ENCODE measurements at regions not wholly inside any gene's neighbourhood (a gene's known extent, or its start where the extent isn't known, plus 50 kb on each side); places are given as distances from the start of the nearest gene placed in this dataset.

- DNase-seq, result no peak
These were observed 767.3 kb downstream of the TFAP2A start for GRCh38 chr6:9647599-9647998.

GRCh38 chr6:9647071-9647445 lies 767.8 kb downstream of the TFAP2A start:
- no peak for DNase-seq

GRCh38 chr6:9646342-9647070 lies 768.4 kb downstream of the TFAP2A start:
- DNase-seq, result no peak

DNA sequence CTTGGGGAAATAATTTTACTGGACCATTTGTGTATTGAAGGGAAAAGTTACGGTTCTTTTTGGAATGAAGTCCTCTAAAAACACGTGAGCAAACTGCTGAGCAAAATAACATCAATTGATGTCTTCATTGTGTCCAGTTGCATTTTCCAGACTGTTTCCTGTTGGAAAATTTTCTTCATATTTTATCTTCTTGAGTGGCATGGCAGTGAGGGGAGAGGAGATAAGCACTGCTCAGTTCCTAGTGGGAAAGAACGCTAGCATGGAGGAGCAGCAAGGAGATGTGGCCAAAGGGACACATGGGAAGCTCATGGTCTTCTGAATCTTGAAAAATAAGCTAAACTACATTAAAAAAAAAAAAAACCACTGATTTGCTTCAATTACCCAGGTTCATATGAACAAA lies 776.0 kb downstream of the TFAP2A start:
- DNase-seq, result no peak

- no peak for DNase-seq
These were observed 780.1 kb downstream of the TFAP2A start for GRCh38 chr6:9634776-9635175.

DNA sequence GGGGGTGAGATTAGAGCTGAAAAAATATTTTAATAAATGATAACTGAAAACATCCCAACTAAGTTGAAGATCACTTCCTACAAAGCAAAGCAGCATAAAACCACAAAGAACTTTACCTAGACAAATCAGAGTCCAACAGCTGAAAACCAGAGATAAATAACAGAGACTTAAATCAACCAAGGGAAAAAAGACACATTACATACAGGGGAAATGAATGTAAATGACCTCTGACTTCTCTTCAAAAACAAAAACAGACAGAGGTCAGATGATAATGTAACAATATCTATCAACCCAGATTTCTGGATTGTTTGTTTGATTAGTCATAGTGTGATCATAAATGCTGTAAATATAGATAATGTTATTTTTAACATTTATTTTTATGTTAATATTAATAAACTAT lies 782.8 kb downstream of the TFAP2A start:
- no peak for DNase-seq

DNA sequence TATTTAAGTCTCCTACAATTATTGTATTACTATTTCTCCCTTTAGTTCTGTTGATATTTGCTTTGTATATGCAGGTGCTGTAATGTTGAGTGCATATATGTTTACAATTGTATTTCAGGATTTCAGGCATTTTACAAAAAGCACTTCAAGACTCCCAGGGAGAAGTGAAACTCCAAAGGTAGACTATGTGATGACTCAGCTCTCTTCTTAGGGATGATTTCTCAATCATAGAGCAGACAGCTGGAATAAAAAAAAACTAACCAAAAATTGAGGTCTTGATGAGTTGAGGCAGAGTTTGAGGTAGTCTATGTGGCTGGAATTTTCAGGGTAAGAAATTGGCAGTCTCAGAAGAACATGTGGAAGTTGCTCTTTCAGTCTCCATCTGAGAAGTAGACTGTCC lies 786.1 kb downstream of the TFAP2A start:
- no peak for DNase-seq

- no peak for DNase-seq
These were observed 787.0 kb downstream of the TFAP2A start for GRCh38 chr6:9627916-9628315.

- no peak for DNase-seq
These were observed 790.9 kb downstream of the TFAP2A start for GRCh38 chr6:9623985-9624384.

GRCh38 chr6:9623228-9623832 lies 791.5 kb downstream of the TFAP2A start:
- no peak for DNase-seq

- no peak for DNase-seq
These were observed 793.6 kb downstream of the TFAP2A start for GRCh38 chr6:9621276-9621675.

GRCh38 chr6:9620687-9621086 lies 794.2 kb downstream of the TFAP2A start:
- no peak for DNase-seq

- no peak for DNase-seq
These were observed 794.6 kb downstream of the TFAP2A start for GRCh38 chr6:9620263-9620662.

- no peak for DNase-seq
These were observed 800.1 kb downstream of the TFAP2A start for GRCh38 chr6:9614778-9615177.

DNA sequence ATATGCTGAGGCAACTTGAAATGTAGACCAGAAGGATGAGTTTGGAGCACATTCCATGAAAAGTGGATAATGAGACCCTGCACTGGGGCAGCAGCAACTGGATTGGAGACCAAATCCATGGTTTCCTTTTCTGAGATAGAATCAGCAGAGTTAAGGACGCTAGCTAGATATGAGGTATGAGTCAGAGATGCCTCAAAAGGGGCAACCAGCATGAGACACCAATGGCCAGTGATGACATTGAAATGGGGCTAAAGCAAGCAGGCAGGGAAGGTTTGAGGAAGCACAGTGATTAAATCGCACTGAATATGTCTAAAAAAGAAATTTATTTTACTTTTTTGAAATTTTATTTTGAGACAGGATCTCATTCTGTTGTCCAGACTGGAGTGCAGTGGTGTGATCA lies 802.4 kb downstream of the TFAP2A start:
- no peak for DNase-seq

- no peak for DNase-seq
These were observed 804.1 kb downstream of the TFAP2A start for GRCh38 chr6:9610620-9611415.

DNA sequence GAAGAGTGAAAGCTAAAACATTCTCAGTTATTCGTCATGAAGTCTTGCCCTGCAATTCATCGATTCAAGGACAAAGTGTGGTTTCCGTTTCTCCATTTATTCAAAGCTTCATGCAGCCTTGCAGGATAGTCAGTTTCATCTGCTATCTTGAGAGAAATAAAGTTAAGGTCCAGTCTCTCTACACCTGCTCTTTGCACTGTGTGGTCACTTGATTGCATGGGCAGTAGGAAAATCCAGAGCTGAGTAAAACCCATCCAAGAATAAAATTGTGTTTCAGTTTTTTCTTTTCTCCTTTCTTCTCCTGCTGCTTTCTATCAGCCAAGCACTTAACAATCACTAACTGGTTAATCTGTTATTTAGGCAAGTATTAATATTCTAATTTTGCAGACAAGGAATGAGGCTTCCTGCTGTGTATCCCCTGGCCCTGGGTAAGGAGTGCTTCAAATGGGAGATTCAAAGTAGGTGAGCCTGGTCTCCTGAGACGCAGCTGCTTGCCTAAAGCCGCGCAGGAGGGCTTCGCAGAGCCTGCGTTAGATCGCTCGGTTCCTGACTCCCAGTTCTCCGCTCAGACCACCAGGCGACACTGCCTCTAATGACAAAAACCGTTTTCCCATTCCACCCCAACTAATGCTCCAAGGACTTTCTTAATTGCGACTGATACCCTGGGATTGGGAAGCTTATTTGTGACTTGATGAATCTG lies 808.3 kb downstream of the TFAP2A start:
- DNase-seq, result no peak

- no peak for DNase-seq
These were observed 820.1 kb downstream of the TFAP2A start for GRCh38 chr6:9594746-9595145.

GRCh38 chr6:9593554-9593953 lies 821.3 kb downstream of the TFAP2A start:
- DNase-seq, result no peak

GRCh38 chr6:9583753-9584352 lies 831.0 kb downstream of the TFAP2A start:
- DNase-seq, result no peak

DNA sequence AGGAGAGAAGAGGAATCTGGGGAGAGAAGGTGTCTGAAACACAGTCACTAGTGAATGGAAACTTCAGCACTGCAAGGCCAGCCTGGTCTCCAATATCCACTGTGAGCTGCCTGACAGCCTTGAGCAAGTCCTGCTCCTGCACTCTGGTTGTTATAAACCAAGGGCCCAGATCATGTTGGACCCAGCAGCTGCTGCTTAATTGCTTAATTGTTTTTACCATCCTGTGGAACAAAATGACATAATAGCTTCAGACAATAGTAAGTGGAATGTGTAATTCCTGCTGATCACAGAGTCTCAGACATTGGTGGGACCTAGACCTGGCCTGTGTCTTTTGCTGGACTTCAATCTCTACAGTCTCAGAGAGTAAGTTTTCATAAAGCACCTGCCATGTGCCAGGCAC lies 833.7 kb downstream of the TFAP2A start:
- no peak for DNase-seq

DNA sequence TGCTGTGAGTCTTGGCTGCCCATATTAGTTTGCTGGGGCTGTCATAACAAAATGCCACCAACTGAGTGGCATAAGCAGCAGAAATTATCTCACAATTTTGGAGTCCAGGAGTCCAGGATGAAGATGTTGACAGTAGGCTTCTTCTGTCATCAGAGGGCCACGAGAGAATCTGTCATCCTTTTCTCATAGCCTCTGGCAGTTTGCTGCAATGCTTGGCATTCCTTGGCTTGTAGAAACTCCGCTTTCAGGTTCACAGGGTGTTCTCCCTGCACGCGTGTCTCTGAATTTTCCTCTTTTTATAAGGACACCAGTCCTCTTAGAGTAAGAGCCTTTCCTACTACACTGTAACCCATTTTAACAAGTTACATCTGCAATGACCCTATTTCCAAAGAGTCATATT lies 838.4 kb downstream of the TFAP2A start:
- no peak for DNase-seq

- DNase-seq, result no peak
These were observed 848.8 kb downstream of the TFAP2A start for GRCh38 chr6:9566096-9566495.
